Neural cell (in vitro differentiated cells): ENCODE measurements at regions not wholly inside any gene's neighbourhood (a gene's known extent, or its start where the extent isn't known, plus 50 kb on each side); places are given as distances from the start of the nearest gene placed in this dataset.

Experiments
- CTCF ChIP-seq: fragments of 450-650 bp; IDR thresholded peaks from 2 replicates; pipeline ENCODE4 v1.5.1; 2014; ENCODE audit warnings: antibody characterized with exemption, mild to moderate bottlenecking, moderate library complexity; ENCODE audit not compliant: poor library complexity, severe bottlenecking
- EP300 ChIP-seq: fragments of 450-650 bp; conservative IDR thresholded peaks from 2 replicates; pipeline ENCODE4 v1.6.1; 2014; ENCODE audit warnings: antibody characterized with exemption, mild to moderate bottlenecking, moderate library complexity; ENCODE audit not compliant: poor library complexity, severe bottlenecking
- EZH2 ChIP-seq: fragments of 200-600, 300-800 bp; shearing (Covaris generic), sonication (generic); IDR thresholded peaks from 2 replicates; pipeline ENCODE4 v1.6.1; 2014; ENCODE audit warnings: antibody characterized with exemption, low read length, borderline replicate concordance, mild to moderate bottlenecking; ENCODE audit not compliant: insufficient read depth, poor library complexity, severe bottlenecking
- MXI1 ChIP-seq: fragments of 450-650 bp; conservative IDR thresholded peaks from 2 replicates; pipeline ENCODE4 v1.6.1; 2014; ENCODE audit warnings: antibody characterized with exemption, mild to moderate bottlenecking; ENCODE audit not compliant: poor library complexity, severe bottlenecking
- POLR2AphosphoS5 ChIP-seq: IDR thresholded peaks from 2 replicates; pipeline ENCODE4 v1.6.1; 2012
- RAD21 ChIP-seq: fragments of 450-650 bp; conservative IDR thresholded peaks from 2 replicates; pipeline ENCODE4 v1.6.1; 2014; ENCODE audit warnings: antibody characterized with exemption, mild to moderate bottlenecking, moderate library complexity
- REST ChIP-seq: IDR thresholded peaks from 2 replicates; pipeline ENCODE4 v1.6.1; 2012; ENCODE audit warnings: borderline replicate concordance
- SMC3 ChIP-seq: fragments of 450-650 bp; conservative IDR thresholded peaks from 2 replicates; pipeline ENCODE4 v1.6.1; 2014; ENCODE audit warnings: antibody characterized with exemption, mild to moderate bottlenecking, moderate library complexity; ENCODE audit not compliant: poor library complexity

GRCh38 chr4:1488357-1488756, 82.1 kb upstream of the NKX1-1 start:
- TF ChIP-seq CTCF (no peak), RAD21 (no peak), EZH2 (no peak), SMC3 (no peak), EP300 (no peak), POLR2AphosphoS5 (no peak), REST (no peak), MXI1 (no peak)
